Skeletal muscle tissue (tissue), 3 donors: ENCODE measurements at regions not wholly inside any gene's neighbourhood (a gene's known extent, or its start where the extent isn't known, plus 50 kb on each side); places are given as distances from the start of the nearest gene placed in this dataset.

Experiments used
- H3K27ac ChIP-seq: one replicate; pipeline ENCODE4 v1.7.0; 2013; ENCODE audit warnings: mild to moderate bottlenecking, low read depth, low read length, inconsistent platforms
- H3K27me3 ChIP-seq, 3 donors: one replicate each; pipeline ENCODE4 v1.7.0; 2013; ENCODE audit warnings: low read length in 3 of 3; ENCODE audit not compliant: control insufficient read depth in 3 of 3, insufficient read depth in 3 of 3
- H3K36me3 ChIP-seq, 3 donors: one replicate each; pipeline ENCODE4 v1.7.0; 2013; ENCODE audit warnings: low read length in 3 of 3; ENCODE audit not compliant: control insufficient read depth in 3 of 3, insufficient read depth in 3 of 3
- H3K4me1 ChIP-seq, 3 donors: one replicate each; pipeline ENCODE4 v1.7.0; 2013; ENCODE audit warnings: low read length in 3 of 3, mild to moderate bottlenecking in 3 of 3; ENCODE audit not compliant: control insufficient read depth in 3 of 3, insufficient read depth in 3 of 3
- H3K4me3 ChIP-seq, 3 donors: one replicate each; pipeline ENCODE4 v1.7.0; 2013; ENCODE audit warnings: low read length in 3 of 3
- H3K9ac ChIP-seq, 3 donors: one replicate each; pipeline ENCODE4 v1.7.0; 2013; ENCODE audit warnings: low read length in 3 of 3, mild to moderate bottlenecking in 3 of 3, moderate library complexity in 2 of 3, low read depth in 1 of 3
- H3K9me3 ChIP-seq, 3 donors: one replicate each; pipeline ENCODE4 v1.7.0; 2013; ENCODE audit warnings: low read length in 3 of 3; ENCODE audit not compliant: control insufficient read depth in 3 of 3
- donor health status: Osteomylitis.

DNA sequence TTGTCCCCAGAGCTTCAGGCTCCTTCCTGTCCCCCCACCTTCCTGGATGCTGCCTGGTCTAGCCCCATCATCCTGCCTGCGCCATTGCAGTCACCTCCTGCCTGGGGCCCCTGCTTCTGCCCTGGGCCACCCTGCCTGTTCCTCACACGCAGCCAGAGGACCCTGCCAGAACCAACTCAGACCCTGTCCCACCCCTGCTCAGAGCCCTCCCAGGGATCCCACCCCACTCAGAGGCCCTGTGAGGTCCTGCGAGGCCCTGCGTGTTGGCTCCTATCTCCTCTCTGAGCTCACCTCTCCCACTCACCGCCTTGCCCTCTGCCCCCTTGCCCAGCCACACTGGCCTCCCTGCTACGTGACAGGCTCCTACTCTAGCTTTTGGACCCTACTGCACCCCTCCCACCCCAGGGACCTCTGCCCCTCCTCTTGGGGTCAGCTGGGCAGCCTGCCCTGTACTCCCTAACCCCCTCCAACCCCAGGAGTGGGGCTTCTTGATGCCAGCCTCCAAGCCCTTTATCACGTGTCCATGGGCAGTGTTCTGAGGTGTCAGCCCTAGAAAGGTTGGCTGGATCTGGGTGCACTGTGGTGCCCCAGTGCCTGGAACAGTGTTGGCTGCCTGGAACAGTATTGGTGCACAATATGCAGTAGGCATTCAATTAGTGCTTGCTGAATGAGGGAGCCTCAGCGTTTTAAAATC lies 68.3 kb downstream of the CEBPB start:
- no peaks in the 10 kb centered on the region for H3K27me3 ChIP-seq
- H3K36me3 ChIP-seq, result no peaks in the 10 kb centered on the region
- no peak overlapping the region for H3K4me3 ChIP-seq
- no peaks in the 10 kb centered on the region for H3K9me3 ChIP-seq
- peaks cover 0 to 4% (median 0%) of the 10 kb centered on the region in 3 donors for H3K4me1 ChIP-seq
- H3K9ac ChIP-seq, result no peak overlapping the region
- H3K27ac ChIP-seq, result peak overlapping the region; percentile 36

DNA sequence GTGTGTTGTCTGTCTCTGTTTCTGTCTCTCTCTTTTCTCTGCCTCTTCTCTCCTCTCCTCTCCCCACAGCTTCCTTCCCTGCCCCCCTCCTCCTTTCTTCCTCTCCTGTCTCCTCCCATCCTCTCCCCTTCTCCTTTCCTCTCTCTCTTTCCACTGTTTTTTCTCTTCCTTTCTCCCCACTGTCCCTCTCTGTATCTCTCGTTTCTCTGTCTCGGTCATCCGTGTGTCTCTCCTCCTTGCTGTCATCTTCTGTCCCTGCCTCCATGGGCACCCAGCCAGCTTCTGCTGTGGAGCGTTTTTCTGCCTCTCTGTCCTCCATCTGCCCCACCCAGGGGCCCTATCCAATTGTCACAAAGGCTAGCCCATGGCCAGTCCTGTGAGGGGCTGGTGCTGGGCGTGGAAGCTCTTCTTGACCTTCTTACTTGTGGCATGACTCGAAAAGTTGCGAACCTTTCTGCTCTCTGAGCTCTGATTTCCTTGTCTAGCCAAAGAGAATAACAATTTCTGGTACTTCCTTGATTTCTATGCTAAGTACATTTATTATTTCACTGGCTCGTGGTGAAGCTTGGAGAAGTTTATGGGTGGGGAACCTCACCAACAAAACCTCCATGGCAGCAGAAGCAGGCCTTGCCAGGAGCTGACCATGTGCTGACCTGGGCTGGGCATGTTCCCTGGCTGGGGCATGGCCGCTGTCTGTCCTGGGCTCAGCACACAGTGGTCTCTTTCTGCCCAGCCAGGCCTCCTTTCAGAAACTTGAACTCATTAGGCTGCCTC lies 69.3 kb downstream of the CEBPB start:
- H3K9ac ChIP-seq, result no peak overlapping the region

DNA sequence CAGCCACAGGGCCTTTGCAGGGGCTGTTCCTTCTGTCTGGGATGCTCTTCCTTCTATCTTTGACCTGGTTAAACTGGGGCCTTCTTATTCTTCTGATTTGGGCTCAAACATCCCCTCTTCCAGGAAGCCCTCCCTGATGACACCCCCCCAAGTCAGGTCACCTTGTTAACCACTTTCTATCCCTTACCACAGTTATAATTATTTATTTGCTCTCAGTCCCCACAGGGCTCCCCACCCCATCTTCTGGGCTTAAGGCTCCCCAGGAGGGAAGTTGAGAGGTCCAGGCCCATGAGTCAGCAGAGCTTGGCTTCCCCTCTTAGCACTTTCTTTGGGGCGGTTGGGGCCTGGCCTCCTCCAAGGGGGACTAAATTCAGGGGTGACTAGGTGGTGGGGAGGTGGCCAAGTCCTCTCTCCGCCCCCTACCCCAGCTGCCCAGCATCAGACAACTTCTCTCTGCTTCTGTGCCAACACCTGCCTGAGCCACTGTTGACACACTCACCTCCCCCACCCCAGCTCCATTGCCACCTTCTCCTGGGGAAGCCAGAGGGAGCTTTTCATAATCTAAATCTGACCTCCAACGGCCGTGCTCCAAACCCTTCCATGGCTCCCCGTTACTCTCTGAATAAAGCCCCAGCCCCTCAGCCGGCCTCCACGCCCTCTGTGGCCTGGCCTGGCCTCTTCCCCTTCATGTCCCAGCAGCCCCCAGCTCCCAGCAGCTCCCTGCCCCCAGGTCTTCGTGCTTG lies 70.0 kb downstream of the CEBPB start:
- H3K4me3 ChIP-seq, result no peak overlapping the region
- H3K9me3 ChIP-seq, result no peaks in the 10 kb centered on the region
- peak overlapping the region; percentile 36 for H3K27ac ChIP-seq
- H3K36me3 ChIP-seq, result no peaks in the 10 kb centered on the region
- peaks cover 0 to 4% (median 0%) of the 10 kb centered on the region in 3 donors for H3K4me1 ChIP-seq
- H3K9ac ChIP-seq, result no peak overlapping the region
- no peaks in the 10 kb centered on the region for H3K27me3 ChIP-seq

More for the DNA sequence above, 69.3 kb downstream of the CEBPB start:
- no peaks in the 10 kb centered on the region for H3K9me3 ChIP-seq
- H3K4me1 ChIP-seq, result peaks cover 0 to 4% (median 0%) of the 10 kb centered on the region in 3 donors
- no peak overlapping the region for H3K4me3 ChIP-seq
- no peaks in the 10 kb centered on the region for H3K36me3 ChIP-seq
- no peaks in the 10 kb centered on the region for H3K27me3 ChIP-seq
- peak overlapping the region; percentile 36 for H3K27ac ChIP-seq

DNA sequence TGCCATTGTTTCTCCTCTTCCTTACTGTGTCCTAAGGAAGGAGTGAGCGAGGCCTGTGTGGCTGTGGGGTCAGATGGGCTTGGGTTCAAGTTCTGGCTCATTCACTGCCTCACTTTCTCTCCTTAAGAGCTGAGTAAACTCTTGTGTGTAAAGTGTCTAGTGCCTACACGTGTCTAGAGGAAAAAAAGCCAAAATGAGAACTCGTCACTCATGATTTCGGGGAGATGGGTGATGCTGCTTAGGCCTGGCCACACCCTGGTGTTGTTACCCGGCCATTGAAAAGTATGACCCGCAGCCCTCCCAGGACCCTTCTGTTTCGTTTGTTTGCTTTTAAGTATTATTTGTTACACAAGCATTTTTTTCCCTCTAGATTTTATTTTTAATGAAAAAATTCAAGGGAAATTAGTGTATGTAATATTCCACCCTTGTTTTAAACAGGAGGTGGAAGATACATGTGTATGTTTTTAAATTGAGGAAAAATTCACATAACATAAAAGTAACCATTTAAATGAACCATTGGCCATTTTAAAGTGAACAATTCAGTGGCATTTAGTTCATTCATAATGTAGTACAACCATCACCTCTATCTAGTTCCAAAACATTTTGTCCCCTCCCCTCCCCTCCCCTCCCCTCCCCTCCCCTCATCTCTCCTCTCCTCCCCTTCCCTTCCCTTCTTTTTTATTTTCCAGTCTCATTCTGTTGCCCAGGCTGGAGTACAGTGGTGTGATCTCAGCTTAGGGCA lies 71.0 kb downstream of the CEBPB start:
- H3K36me3 ChIP-seq, result no peaks in the 10 kb centered on the region
- no peak overlapping the region for H3K4me3 ChIP-seq
- peaks cover 0 to 4% (median 3%) of the 10 kb centered on the region in 3 donors for H3K4me1 ChIP-seq
- no peak overlapping the region for H3K27ac ChIP-seq
- no peaks in the 10 kb centered on the region for H3K27me3 ChIP-seq
- no peaks in the 10 kb centered on the region for H3K9me3 ChIP-seq
- H3K9ac ChIP-seq, result no peak overlapping the region

DNA sequence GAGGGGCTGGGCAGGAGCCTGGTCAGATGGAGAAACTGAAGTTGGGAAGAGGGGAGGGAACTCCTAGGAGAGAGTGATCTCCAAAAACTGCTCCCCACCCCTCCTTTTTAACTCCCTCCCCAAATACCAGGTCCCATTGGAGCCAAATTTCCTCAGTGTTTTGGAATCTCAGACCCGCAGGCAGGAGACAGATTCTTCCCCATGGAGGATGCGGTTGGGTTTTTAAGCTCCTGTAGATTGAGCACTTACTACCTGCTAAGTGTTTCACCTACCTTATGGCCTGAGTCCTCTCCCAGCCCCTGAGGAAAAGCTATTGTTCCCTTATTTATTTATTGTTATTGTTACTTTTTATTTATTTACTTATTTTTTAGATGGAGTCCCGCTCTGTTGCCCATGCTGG lies 73.2 kb downstream of the CEBPB start:
- H3K9ac ChIP-seq, result no peak overlapping the region
- H3K27me3 ChIP-seq, result no peaks in the 10 kb centered on the region
- H3K4me1 ChIP-seq, result peaks cover 5 to 11% (median 9%) of the 10 kb centered on the region in 3 donors
- H3K9me3 ChIP-seq, result no peaks in the 10 kb centered on the region
- no peak overlapping the region for H3K27ac ChIP-seq
- no peaks in the 10 kb centered on the region for H3K36me3 ChIP-seq
- H3K4me3 ChIP-seq, result no peak overlapping the region

DNA sequence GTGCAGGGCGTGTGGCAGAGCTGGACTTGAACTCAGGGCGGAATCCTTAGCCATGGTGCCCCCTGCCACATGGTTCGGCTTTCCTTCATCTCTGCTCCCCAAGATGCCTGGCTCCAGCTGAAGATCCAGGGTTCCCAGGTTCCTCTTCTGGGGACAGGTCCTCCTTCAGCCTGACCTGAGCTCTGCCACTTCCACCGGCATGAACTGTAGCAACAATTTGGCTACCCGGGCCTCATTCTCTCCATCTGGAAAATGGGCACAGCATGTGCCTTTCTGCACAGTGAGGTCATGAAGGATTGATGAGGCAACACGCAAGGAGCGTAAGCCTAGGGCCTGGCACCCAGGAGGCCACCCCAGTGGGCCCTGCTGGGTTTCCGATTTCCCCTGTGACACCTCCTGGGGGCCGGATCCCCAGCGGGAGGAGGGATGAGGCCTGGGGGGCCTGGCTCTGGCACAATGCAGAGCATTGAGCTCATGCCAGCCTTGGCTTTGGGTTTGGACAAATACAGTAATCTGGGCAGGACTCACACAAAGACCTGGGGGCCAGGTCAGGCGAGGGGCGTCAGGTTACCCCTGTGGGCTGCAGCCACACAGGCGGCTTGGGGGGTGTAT lies 74.0 kb downstream of the CEBPB start:
- Histone ChIP-seq H3K27ac (no peak overlapping the region), H3K9me3 (no peaks in the 10 kb centered on the region), H3K4me1 (peaks cover 5 to 11% (median 11%) of the 10 kb centered on the region in 3 donors), H3K4me3 (no peak overlapping the region), H3K9ac (no peak overlapping the region), H3K27me3 (no peaks in the 10 kb centered on the region), H3K36me3 (no peaks in the 10 kb centered on the region)

DNA sequence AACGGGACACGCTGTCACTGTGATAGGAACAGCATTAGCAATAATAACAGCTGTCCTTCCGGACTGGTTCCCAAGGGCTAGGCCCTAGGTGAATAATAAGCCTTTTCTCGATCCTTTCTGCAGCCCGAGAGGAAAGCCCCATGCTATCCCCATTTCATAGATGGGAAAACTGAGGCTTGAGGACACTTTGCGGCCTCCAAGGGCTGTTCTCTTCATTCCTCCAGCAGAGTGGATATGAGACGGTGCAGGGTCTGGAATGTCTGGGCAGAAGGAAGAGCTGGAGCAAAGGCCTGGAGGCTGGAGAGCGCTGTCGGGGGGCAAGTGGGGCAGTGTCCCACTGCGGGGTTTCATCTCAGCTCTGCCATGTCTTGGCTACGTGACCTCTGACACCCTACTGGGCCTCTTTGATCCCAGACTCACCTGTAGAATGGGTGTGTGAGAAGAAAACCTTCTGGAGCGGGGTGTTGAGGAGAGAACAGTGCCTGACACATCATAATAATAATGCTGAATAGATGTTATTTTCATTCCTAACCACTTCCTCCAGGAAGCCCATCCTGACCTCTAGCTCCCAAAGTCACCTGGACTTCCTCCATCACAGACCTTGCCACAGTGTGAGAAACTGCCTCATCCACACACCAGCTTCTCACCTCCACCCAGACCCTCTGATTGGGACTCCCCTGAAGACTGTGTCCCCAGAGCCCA lies 74.8 kb downstream of the CEBPB start:
- Histone ChIP-seq H3K27me3 (no peaks in the 10 kb centered on the region), H3K4me3 (no peak overlapping the region), H3K36me3 (no peaks in the 10 kb centered on the region), H3K9me3 (no peaks in the 10 kb centered on the region), H3K4me1 (peaks cover 6 to 11% (median 6%) of the 10 kb centered on the region in 3 donors), H3K9ac (no peak overlapping the region), H3K27ac (no peak overlapping the region)

DNA sequence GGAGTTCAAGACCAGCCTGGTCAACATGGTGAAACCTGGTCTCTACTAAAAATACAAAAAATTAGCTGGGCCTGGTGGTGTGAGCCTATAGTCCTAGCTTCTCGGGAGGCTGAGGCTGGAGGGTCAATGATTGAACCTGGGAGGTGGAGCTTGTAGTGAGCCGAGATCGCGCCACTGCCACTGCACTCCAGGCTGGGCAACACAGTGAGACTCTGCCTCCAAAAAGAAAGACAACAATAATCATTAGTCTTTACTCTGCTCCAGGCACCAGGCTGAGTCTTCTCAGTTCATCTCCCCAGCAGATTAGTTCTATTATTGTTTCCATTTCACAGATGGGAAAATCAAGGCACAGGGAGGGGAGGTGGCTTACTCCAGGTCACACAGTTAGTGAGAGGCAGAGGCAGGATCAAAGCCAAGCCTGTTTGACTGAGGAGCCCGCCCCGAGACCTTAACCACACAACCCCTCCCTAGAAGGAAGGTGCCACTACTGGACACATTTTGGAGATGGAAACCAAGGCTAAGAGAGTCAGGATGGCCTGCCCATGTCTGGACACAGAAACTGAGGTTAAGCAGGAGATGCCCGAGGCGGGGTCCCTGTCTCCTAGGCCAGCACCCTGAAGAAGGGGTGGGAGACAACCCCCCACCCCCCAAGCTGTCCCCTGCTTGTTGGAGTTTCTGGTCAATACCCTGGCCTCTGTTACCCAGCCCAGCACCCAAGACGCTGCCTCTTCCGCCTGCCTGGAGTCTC lies 75.8 kb downstream of the CEBPB start:
- Histone ChIP-seq H3K27me3 (no peaks in the 10 kb centered on the region), H3K4me1 (peaks cover 6 to 11% (median 10%) of the 10 kb centered on the region in 3 donors), H3K4me3 (no peak overlapping the region), H3K9ac (no peak overlapping the region), H3K27ac (peak overlapping the region; percentile 51), H3K9me3 (no peaks in the 10 kb centered on the region), H3K36me3 (no peaks in the 10 kb centered on the region)
